ENCODE measurements at regions not wholly inside any gene's neighbourhood (a gene's known extent, or its start where the extent isn't known, plus 50 kb on each side); places are given as distances from the start of the nearest gene placed in this dataset.

DNA sequence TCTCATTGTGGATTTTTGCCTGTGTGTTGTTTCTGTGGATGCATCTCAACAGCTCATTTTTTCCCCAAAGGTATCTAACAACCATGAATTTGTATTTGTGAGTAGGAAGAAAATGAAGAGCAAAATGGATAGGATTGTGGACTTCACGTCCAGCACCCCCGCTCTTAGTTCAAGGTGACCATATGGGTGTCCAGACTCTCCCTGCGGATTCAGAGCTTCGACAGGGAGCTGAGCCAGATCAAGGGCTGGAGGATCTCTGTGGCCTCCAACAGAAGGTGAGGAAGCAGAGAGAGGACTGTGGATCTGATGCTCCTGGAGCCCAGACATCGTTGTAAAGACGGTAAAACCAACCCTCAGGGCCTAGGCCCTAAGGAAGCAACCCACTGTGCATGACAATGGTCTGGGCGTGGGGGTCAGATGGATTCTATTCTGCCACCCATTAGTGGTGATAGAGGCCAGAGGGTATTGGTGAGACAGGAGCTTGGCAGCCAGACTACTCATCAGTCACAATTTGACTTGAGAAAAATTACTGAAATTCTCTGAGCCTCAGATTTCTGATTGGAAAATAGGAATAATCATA is 659.7 kb upstream of the TMEM132C start:
- no peak for TF ChIP-seq EZH2 (IDR thresholded peaks at IDR 0.05; ENCODE audit: borderline replicate concordance, insufficient read depth, low read depth, low read length, poor library complexity, severe bottlenecking)
- TF ChIP-seq, protein P1, sequence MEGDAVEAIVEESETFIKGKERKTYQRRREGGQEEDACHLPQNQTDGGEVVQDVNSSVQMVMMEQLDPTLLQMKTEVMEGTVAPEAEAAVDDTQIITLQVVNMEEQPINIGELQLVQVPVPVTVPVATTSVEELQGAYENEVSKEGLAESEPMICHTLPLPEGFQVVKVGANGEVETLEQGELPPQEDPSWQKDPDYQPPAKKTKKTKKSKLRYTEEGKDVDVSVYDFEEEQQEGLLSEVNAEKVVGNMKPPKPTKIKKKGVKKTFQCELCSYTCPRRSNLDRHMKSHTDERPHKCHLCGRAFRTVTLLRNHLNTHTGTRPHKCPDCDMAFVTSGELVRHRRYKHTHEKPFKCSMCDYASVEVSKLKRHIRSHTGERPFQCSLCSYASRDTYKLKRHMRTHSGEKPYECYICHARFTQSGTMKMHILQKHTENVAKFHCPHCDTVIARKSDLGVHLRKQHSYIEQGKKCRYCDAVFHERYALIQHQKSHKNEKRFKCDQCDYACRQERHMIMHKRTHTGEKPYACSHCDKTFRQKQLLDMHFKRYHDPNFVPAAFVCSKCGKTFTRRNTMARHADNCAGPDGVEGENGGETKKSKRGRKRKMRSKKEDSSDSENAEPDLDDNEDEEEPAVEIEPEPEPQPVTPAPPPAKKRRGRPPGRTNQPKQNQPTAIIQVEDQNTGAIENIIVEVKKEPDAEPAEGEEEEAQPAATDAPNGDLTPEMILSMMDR (IDR thresholded peaks at IDR 0.05) = no peak

Data from B cell (primary cell).